NT2/D1 (cell line): ENCODE measurements at regions not wholly inside any gene's neighbourhood (a gene's known extent, or its start where the extent isn't known, plus 50 kb on each side); places are given as distances from the start of the nearest gene placed in this dataset.
"Not testable (repeated sequence)": the region's sequence is repeated elsewhere in the genome, so short reads cannot be mapped to it uniquely, and the experiment has no call there.

Source experiments
- DNase-seq: peaks from one replicate; pipeline ENCODE4 v3.0.0-alpha.2; 2011; ENCODE audit warnings: low read depth, low spot score
- H3K27me3 ChIP-seq: 2 replicates; pipeline ENCODE4 v1.6.0; 2011; ENCODE audit warnings: mild to moderate bottlenecking; ENCODE audit not compliant: insufficient read length, insufficient read depth
- H3K36me3 ChIP-seq: 2 replicates; pipeline ENCODE4 v1.6.1; 2011; ENCODE audit warnings: mild to moderate bottlenecking, low read length, mixed read lengths; ENCODE audit not compliant: insufficient read depth, insufficient read length
- H3K4me1 ChIP-seq: 2 replicates; pipeline ENCODE4 v1.5.1; 2011; ENCODE audit not compliant: insufficient read depth, insufficient read length
- H3K4me3 ChIP-seq: 2 replicates; pipeline ENCODE4 v1.5.1; 2011; ENCODE audit warnings: low read depth; ENCODE audit not compliant: insufficient read length
- H3K9ac ChIP-seq: 2 replicates; pipeline ENCODE4 v1.6.0; 2011; ENCODE audit warnings: low read depth; ENCODE audit not compliant: insufficient read length
- H3K9me3 ChIP-seq: 2 replicates; pipeline ENCODE4 v1.5.1; 2011; ENCODE audit warnings: mild to moderate bottlenecking, low read length; ENCODE audit not compliant: insufficient read depth
- SUZ12 ChIP-seq: IDR thresholded peaks from 2 replicates; pipeline ENCODE4 v1.6.1; 2011; ENCODE audit not compliant: insufficient read length, insufficient read depth; ENCODE audit errors: extremely low read depth
- YY1 ChIP-seq: IDR thresholded peaks from 2 replicates; pipeline ENCODE4 v1.6.1; 2011; ENCODE audit not compliant: insufficient read length, insufficient read depth
- ZNF274 ChIP-seq: IDR thresholded peaks from 2 replicates; pipeline ENCODE4 v1.6.1; 2011; ENCODE audit warnings: mild to moderate bottlenecking, low read depth, low read length

GRCh38 chr5:82942083-82942881 lies 134.9 kb downstream of the TMEM167A start:
- Histone ChIP-seq H3K27me3 (no peaks in the 10 kb centered on the region), H3K4me1 (no peaks in the 10 kb centered on the region), H3K4me3 (no peak overlapping the region), H3K9ac (no peak overlapping the region), H3K36me3 (no peaks in the 10 kb centered on the region), H3K9me3 (peaks cover 8% of the 10 kb centered on the region; the same call in 1 of the 2 replicates)
- no peak for DNase-seq
- TF ChIP-seq YY1, result no peak
- TF ChIP-seq SUZ12, result no peak
- TF ChIP-seq ZNF274, result no peak

GRCh38 chr5:82938901-82939725 lies 138.1 kb downstream of the TMEM167A start:
- Histone ChIP-seq H3K4me3 (no peak overlapping the region), H3K9ac (no peak overlapping the region), H3K27me3 (no peaks in the 10 kb centered on the region), H3K36me3 (no peaks in the 10 kb centered on the region), H3K4me1 (no peaks in the 10 kb centered on the region), H3K9me3 (peaks cover 4% of the 10 kb centered on the region; the same call in 1 of the 2 replicates)
- DNase-seq, result no peak
- no peak for TF ChIP-seq ZNF274
- TF ChIP-seq YY1, result no peak
- no peak for TF ChIP-seq SUZ12

DNA sequence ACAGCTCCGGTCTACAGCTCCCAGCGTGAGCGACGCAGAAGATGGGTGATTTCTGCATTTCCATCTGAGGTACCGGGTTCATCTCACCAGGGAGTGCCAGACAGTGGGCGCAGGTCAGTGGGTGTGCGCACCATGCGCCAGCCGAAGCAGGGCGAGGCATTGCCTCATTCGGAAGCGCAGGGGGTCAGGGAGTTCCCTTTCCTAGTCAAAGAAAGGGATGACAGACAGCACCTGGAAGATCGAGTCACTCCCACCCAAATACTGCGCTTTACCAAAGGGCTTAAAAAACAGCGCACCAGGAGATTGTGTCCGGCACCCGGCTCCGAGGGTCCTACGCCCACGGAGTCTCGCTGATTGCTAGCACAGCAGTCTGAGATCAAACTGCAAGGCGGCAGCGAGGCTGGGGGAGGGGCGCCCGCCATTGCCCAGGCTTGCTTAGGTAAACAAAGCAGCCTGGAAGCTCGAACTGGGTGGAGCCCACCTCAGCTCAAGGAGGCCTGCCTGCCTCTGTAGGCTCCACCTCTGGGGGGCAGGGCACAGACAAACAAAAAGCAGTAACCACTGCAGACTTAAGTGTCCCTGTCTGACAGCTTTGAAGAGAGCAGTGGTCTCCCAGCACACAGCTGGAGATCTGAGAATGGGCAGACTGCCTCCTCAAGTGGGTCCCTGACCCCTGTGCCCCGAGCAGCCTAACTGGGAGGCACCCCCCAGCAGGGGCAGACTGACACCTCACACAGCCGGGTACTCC lies 144.5 kb downstream of the TMEM167A start:
- not testable (repeated sequence) for DNase-seq, H3K9ac ChIP-seq, H3K4me3 ChIP-seq, H3K9me3 ChIP-seq, H3K4me1 ChIP-seq, H3K36me3 ChIP-seq, H3K27me3 ChIP-seq

GRCh38 chr5:82931110-82931509 lies 146.1 kb downstream of the TMEM167A start:
- Histone ChIP-seq H3K9me3 (no peaks in the 10 kb centered on the region), H3K27me3 (no peaks in the 10 kb centered on the region), H3K4me3 (no peak overlapping the region), H3K36me3 (no peaks in the 10 kb centered on the region), H3K9ac (no peak overlapping the region), H3K4me1 (no peaks in the 10 kb centered on the region)
- TF ChIP-seq SUZ12 (no peak), YY1 (no peak), ZNF274 (no peak)
- DNase-seq, result no peak

DNA sequence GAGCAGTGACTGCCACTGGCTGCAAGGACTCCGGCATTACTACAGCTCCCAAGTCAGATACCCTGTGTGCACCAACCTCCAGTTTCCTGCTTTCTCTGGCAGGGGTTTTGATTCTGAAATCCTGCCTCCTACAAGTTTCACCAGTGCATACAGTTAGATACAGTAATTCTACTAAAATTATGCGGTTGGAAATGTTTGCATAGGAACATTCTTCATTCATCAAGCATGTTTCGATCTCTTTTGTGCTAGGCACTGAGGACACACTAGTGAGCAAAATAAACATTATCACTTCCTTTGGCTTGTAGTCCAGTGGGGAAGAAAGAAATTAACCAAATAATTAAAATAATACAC lies 152.2 kb downstream of the TMEM167A start:
- Histone ChIP-seq H3K36me3 (no peaks in the 10 kb centered on the region), H3K27me3 (no peaks in the 10 kb centered on the region), H3K9ac (no peak overlapping the region), H3K4me1 (no peaks in the 10 kb centered on the region), H3K4me3 (no peak overlapping the region), H3K9me3 (no peaks in the 10 kb centered on the region)
- no peak for DNase-seq
- TF ChIP-seq YY1 (no peak), SUZ12 (no peak), ZNF274 (no peak)

DNA sequence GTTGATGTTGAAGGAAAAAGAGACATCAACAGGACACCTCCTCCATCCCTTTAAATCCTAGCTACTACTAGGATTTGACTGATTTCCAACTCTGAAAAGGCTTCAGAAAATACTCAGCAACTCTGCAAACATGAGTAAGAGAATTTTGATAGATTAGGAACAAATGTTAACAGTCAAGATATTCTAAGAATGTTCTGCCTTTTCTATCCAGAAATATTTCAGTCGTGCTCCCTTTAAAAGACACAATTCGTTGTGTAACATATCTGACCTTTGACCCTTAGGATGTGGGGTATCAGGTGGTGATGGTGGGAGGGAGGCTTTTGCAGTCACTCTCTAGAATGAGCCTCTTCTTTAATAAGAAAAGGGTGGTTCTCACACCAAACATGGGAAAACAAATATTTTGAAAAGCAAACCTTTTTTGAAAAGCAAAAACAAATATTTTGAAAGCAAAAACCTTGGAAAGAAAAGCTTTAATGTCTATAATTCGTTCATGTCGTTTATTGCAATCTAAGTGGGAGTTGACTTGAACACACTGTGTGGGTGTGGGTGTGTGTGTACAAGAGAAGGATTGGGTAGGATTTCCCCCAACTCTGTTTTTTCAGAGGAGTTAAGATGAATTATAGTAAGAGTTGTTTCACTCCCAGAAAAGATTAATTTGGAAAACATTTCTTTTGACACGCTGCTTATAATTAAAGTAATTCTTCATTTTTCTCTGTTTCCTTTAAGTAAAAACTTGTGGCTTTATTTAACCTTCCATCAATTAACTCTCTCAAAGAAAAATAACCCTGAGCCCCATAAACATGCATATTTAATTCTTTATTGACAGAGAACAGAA lies 152.8 kb downstream of the TMEM167A start:
- no peak overlapping the region for H3K9ac ChIP-seq
- H3K4me1 ChIP-seq, result no peaks in the 10 kb centered on the region
- no peaks in the 10 kb centered on the region for H3K36me3 ChIP-seq
- no peak overlapping the region for H3K4me3 ChIP-seq
- no peaks in the 10 kb centered on the region for H3K9me3 ChIP-seq
- TF ChIP-seq ZNF274 (no peak), YY1 (no peak), SUZ12 (no peak)
- H3K27me3 ChIP-seq, result no peaks in the 10 kb centered on the region
- DNase-seq, result no peak
